HUES64 (cell line): ENCODE measurements at regions not wholly inside any gene's neighbourhood (a gene's known extent, or its start where the extent isn't known, plus 50 kb on each side); places are given as distances from the start of the nearest gene placed in this dataset.

Experiments used
- H3K27ac ChIP-seq: 2 replicates; pipeline ENCODE4 v1.7.0; 2013; ENCODE audit warnings: low read depth, low read length, inconsistent platforms
- H3K27me3 ChIP-seq: 2 replicates; pipeline ENCODE4 v1.6.1; 2013; ENCODE audit warnings: mild to moderate bottlenecking, low read length; ENCODE audit not compliant: insufficient read depth
- H3K36me3 ChIP-seq: 2 replicates; pipeline ENCODE4 v1.6.1; 2013; ENCODE audit warnings: mild to moderate bottlenecking, low read length; ENCODE audit not compliant: insufficient read depth
- H3K4me1 ChIP-seq: 2 replicates; pipeline ENCODE4 v1.6.1; 2013; ENCODE audit warnings: mild to moderate bottlenecking, low read length, moderate library complexity; ENCODE audit not compliant: insufficient read depth
- H3K4me3 ChIP-seq: 2 replicates; pipeline ENCODE4 v1.5.1; 2013; ENCODE audit warnings: mild to moderate bottlenecking, low read length, moderate library complexity
- H3K9ac ChIP-seq: 2 replicates; pipeline ENCODE4 v1.6.1; 2013; ENCODE audit warnings: mild to moderate bottlenecking, low read depth, low read length
- H3K9me3 ChIP-seq: 2 replicates; pipeline ENCODE4 v1.6.1; 2013; ENCODE audit warnings: low read depth, low read length; ENCODE audit not compliant: insufficient read depth
- WGBS: fragments of 150-250, 120-280 bp; methylation state at CpG from one replicate; pipeline ENCODE4 v1.1.7; 2013; ENCODE audit warnings: missing lambda C conversion rate; 5-methylcytosine and 5-hydroxymethylcytosine counted together

DNA sequence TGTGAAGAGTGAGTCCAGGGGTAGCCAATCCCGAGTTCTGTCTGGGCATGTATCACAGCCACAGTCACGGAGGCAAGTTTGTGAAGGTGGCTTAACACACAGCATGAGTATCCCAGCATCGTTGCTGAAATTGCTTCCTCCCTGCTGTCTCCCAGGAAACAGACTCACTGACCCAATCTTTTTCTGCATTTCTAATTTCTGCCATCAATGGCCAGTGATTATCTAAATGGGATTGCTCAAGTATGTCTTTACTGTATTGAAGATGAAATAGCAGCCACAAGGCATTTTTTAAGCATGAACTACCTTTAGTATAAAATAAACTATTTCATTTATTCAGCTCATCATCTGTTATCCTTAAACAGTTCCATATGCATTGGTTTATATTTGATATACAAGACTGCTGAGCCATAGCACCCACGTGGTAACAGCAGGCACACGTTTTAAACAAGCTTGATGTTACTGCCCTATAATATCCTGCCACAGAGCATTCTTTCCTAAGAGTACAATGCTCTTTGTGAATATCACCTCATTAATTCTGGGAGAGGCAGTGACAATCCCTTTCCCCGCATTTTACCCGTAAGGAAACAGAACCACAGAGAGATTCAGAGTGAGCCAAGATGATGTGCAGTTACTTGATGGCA is 276.6 kb upstream of the THBS1 start:
- Histone ChIP-seq H3K9me3 (peaks cover 9% of the 10 kb centered on the region; the same call in 1 of the 2 replicates), H3K27me3 (no peaks in the 10 kb centered on the region), H3K9ac (no peak overlapping the region), H3K27ac (no peak overlapping the region), H3K4me3 (no peak overlapping the region), H3K36me3 (no peaks in the 10 kb centered on the region), H3K4me1 (peaks cover 8% of the 10 kb centered on the region; the same call in 1 of the 2 replicates)
- WGBS = 81% methylated on average over 7 of the region's 7 CpGs

- H3K9ac ChIP-seq = no peak overlapping the region
Observed at GRCh38 chr15:39304931-39305728, 275.7 kb upstream of the THBS1 start.

DNA sequence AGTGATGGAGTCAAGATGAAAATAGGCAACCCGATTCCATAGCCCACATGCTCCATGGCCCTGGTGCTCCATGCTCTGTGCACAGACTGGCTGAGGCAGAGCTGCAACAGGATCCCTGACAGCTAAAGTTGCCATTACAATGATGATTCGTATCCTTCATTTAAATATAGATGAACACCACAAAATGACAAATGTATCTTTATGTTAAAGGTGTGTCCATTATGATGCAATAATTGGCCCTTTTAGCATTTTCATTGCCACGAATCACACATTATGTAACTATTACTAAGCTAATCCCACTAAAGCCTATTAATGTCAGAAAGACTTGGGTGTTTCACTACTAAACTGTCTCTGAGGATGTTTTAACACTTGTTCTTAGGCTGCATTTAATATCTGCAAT is 270.2 kb upstream of the THBS1 start:
- no peaks in the 10 kb centered on the region for H3K36me3 ChIP-seq
- H3K27ac ChIP-seq = no peak overlapping the region
- peaks cover 9% of the 10 kb centered on the region; the same call in 1 of the 2 replicates for H3K9me3 ChIP-seq
- H3K4me3 ChIP-seq = no peak overlapping the region
- 93% methylated on average over 2 of the region's 3 CpGs for WGBS
- H3K9ac ChIP-seq = no peak overlapping the region
- H3K27me3 ChIP-seq = no peaks in the 10 kb centered on the region
- no peaks in the 10 kb centered on the region for H3K4me1 ChIP-seq

More at GRCh38 chr15:39304931-39305728, 275.7 kb upstream of the THBS1 start:
- peaks cover 8% of the 10 kb centered on the region; the same call in 1 of the 2 replicates for H3K4me1 ChIP-seq
- 93% methylated on average over 3 of the region's 4 CpGs for WGBS
- no peak overlapping the region for H3K27ac ChIP-seq
- peaks cover 9% of the 10 kb centered on the region; the same call in 1 of the 2 replicates for H3K9me3 ChIP-seq
- H3K27me3 ChIP-seq = no peaks in the 10 kb centered on the region
- no peaks in the 10 kb centered on the region for H3K36me3 ChIP-seq
- no peak overlapping the region for H3K4me3 ChIP-seq

DNA sequence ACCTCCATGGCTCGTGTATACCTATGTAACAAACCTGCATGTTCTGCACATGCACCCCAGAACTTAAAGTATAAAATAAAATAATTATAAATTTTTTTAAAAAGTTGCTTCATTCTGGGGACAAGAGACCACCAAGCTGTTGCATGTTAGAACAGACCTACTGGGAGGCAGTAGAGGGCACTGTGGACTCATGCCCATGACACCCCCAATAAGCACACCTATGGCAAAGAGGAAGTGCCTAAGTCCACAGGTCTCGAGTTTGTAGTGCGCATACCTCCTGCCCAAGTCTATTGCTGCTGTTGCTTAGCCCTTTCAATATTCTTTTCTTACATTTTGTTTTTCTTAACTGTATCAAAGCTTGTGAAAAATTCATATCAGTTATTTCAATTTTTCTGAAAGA is 267.9 kb upstream of the THBS1 start:
- Histone ChIP-seq H3K9me3 (peaks cover 2% of the 10 kb centered on the region; the same call in 1 of the 2 replicates), H3K4me3 (no peak overlapping the region), H3K9ac (no peak overlapping the region), H3K36me3 (no peaks in the 10 kb centered on the region), H3K27me3 (no peaks in the 10 kb centered on the region), H3K27ac (no peak overlapping the region), H3K4me1 (no peaks in the 10 kb centered on the region)
- 84% methylated on average over 2 of the region's 3 CpGs for WGBS

GRCh38 chr15:39313467-39313866 is 267.4 kb upstream of the THBS1 start:
- Histone ChIP-seq H3K9ac (no peak overlapping the region), H3K4me3 (no peak overlapping the region), H3K27ac (no peak overlapping the region), H3K4me1 (no peaks in the 10 kb centered on the region), H3K36me3 (no peaks in the 10 kb centered on the region), H3K27me3 (no peaks in the 10 kb centered on the region), H3K9me3 (no peaks in the 10 kb centered on the region)
- 87% methylated on average over 3 of the region's 3 CpGs for WGBS

DNA sequence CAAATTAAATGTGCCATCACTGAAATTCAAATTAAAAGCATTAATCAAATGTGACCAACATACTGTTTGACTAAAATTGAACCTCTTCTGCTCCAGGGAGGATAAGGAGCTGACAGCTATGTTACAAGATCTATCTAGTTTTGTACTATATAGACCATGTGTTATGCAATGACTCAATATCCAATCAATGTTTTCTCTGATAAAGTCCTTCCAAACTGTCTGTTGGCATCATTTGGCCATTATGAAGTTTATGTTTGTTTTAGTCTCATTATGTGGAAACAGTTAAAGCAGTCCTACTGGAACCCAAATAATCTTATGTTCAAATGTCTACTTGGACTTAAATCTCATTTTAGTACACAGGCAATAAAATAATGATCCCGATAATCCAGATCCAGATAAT is 267.0 kb upstream of the THBS1 start:
- Histone ChIP-seq H3K27ac (no peak overlapping the region), H3K4me1 (no peaks in the 10 kb centered on the region), H3K4me3 (no peak overlapping the region), H3K27me3 (no peaks in the 10 kb centered on the region), H3K36me3 (no peaks in the 10 kb centered on the region), H3K9me3 (no peaks in the 10 kb centered on the region), H3K9ac (no peak overlapping the region)
- WGBS = 100% methylated on average over 1 of the region's 1 CpG

DNA sequence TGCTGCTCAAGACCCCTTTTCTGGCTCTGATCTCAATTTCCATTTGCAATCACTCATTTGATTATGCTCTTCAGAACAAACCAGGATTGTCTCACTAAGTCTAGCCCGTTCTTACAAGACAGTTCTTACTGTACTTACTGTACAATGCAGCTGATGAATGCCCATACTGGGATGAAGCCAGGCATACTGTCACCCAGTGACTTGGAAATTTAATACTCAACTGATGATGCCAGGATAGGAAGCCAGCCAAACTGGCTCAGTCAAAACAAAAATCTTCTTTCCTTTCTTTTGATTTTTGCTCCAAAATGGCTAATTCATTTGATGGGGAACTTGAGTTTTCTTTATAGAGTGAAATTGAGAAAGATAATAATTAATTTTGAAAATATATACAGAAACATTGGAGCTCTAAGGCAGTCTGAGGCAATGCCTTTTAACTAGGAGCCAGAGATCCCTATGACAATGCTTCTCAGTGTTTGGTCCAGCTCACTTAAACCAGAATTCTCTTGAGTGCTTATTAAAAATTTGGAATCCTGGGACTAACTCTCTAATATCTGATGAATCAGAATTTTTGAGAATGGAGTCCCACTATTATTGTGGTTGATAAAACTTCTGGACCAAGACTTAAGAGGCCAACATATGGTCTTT is 265.6 kb upstream of the THBS1 start:
- Histone ChIP-seq H3K9ac (no peak overlapping the region), H3K4me1 (no peaks in the 10 kb centered on the region), H3K36me3 (no peaks in the 10 kb centered on the region), H3K27me3 (no peaks in the 10 kb centered on the region), H3K4me3 (no peak overlapping the region), H3K9me3 (peaks cover 6% of the 10 kb centered on the region), H3K27ac (no peak overlapping the region)
- WGBS = 90% methylated on average over 1 of the region's 1 CpG

DNA sequence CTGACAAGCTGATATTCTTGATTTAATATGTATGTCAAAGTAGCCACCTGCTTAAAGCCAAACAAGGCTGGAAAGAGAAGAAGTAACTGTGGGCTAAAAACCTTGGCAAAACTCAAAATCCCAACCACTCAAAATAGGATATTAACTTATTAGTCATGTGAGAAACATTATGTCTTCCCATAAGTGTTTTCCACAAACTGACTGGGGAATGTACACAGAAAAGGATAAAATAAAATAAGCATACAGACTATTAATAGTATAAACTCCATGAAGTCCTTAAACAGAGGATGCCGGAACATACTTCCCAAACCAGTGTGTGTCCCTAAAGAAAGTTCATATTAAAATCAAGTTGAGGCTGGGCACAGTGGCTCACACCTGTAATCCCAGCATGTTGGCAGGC is 263.7 kb upstream of the THBS1 start:
- H3K27ac ChIP-seq = no peak overlapping the region

GRCh38 chr15:39318231-39318630 is 262.6 kb upstream of the THBS1 start:
- Histone ChIP-seq H3K36me3 (no peaks in the 10 kb centered on the region), H3K9ac (no peak overlapping the region), H3K4me3 (no peak overlapping the region), H3K9me3 (peaks cover 10% of the 10 kb centered on the region), H3K27ac (no peak overlapping the region), H3K4me1 (no peaks in the 10 kb centered on the region), H3K27me3 (no peaks in the 10 kb centered on the region)
- 100% methylated on average over 1 of the region's 2 CpGs for WGBS

More for the DNA sequence above, 263.7 kb upstream of the THBS1 start:
- Histone ChIP-seq H3K9ac (no peak overlapping the region), H3K9me3 (peaks cover 10% of the 10 kb centered on the region), H3K36me3 (no peaks in the 10 kb centered on the region), H3K27me3 (no peaks in the 10 kb centered on the region), H3K4me1 (no peaks in the 10 kb centered on the region), H3K4me3 (no peak overlapping the region)
- WGBS = 87% methylated on average over 1 of the region's 1 CpG

GRCh38 chr15:39320355-39320754 is 260.5 kb upstream of the THBS1 start:
- no peaks in the 10 kb centered on the region for H3K27me3 ChIP-seq
- no peak overlapping the region for H3K9ac ChIP-seq
- H3K27ac ChIP-seq = no peak overlapping the region
- no peaks in the 10 kb centered on the region for H3K4me1 ChIP-seq
- no peak overlapping the region for H3K4me3 ChIP-seq
- peaks cover 10% of the 10 kb centered on the region for H3K9me3 ChIP-seq
- H3K36me3 ChIP-seq = no peaks in the 10 kb centered on the region

DNA sequence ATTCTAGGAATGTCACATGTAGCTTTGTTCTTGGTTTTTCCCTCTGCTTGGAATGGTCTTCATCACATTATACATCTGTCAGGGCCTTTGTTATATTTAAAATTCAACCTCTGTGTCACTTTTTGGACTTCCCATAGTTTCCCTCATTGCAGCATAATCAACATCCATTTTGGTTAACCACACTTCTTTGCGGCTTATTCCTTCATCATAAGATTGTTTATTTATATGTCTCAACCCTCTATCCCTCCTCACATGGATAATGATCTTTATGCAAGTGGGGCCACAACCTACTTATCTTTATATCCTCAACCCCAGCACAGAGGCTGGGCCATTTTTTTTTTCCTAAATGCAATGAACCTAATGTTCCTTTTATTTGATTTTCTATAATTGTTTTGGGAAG is 260.0 kb upstream of the THBS1 start:
- Histone ChIP-seq H3K27me3 (no peaks in the 10 kb centered on the region), H3K9me3 (peaks cover 10% of the 10 kb centered on the region), H3K36me3 (no peaks in the 10 kb centered on the region), H3K4me3 (no peak overlapping the region), H3K9ac (no peak overlapping the region), H3K27ac (no peak overlapping the region), H3K4me1 (no peaks in the 10 kb centered on the region)
- 95% methylated on average over 1 of the region's 1 CpG for WGBS
